ENCODE measurements at regions not wholly inside any gene's neighbourhood (a gene's known extent, or its start where the extent isn't known, plus 50 kb on each side); places are given as distances from the start of the nearest gene placed in this dataset.
"Not testable (repeated sequence)": the region's sequence is repeated elsewhere in the genome, so short reads cannot be mapped to it uniquely, and the experiment has no call there.

DNA sequence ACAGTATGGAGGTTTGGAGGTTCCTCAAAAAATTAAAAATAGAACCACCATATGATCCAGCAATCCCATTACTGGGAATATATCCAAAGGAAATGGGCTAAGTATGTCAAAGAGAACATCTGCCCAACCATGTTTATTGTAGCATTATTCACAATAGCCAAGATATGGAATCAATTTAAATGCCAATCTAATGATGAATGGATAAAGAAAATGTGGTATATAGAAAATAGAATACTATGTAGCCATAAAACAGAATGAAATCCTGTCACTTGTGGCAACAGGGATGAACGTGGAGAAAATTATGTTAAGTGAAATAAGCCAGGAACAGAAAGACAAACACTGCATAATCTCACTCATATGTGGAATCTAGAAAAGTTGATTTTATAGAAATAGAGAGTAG is 201.7 kb upstream of the AJAP1 start:
- DNase-seq (ENCODE audit: low spot score) = no peak
- in situ Hi-C loops (cut with HindIII; ENCODE audit: low sequenced_read_pairs) = no loop called here

DNA sequence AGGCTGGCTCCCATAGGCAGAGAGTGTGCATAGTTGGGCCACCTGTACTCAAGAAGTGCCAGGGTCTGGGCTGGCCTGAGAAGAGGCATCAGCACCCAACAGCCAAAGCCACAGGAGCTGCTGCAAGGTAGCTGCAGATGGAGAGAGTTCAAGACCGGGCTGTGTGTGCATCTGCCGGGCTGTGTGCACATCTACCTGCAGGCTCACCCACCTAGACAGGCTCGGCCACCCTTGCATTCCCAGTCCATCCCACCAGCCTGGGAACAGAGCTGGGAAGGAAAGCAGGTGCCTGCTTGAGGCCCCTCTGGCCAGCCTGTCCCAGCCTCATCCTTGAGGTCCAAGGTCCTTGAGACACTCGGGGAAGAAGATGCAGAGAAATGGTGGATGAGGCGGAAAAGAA is 194.4 kb upstream of the AJAP1 start:
- in situ Hi-C loops (cut with HindIII; ENCODE audit: low sequenced_read_pairs) = no loop called here
- no peak for DNase-seq (ENCODE audit: low spot score)

DNA sequence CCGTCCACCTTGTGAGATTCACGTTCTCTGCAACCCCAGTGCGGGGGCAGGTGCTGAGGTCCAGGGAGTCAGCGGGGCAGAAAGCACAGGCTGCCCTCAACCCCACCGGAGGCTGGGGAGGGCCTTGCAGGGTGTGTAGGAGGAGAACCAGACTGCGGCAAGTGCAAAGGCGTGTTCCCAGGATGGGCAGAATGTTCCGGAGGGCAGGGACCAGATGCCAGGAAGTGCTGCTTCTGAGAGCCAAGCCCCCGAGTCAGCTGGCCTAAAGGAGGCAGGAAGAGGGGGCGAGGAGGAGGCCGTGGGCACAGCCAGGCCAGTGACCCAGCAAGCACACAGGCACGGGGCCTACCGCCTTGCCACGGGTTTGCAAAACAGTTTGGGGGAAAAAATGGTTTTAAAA is 193.8 kb upstream of the AJAP1 start:
- DNase-seq (ENCODE audit: low spot score) = no peak
- in situ Hi-C loops (cut with HindIII; ENCODE audit: low sequenced_read_pairs) = no loop called here

DNA sequence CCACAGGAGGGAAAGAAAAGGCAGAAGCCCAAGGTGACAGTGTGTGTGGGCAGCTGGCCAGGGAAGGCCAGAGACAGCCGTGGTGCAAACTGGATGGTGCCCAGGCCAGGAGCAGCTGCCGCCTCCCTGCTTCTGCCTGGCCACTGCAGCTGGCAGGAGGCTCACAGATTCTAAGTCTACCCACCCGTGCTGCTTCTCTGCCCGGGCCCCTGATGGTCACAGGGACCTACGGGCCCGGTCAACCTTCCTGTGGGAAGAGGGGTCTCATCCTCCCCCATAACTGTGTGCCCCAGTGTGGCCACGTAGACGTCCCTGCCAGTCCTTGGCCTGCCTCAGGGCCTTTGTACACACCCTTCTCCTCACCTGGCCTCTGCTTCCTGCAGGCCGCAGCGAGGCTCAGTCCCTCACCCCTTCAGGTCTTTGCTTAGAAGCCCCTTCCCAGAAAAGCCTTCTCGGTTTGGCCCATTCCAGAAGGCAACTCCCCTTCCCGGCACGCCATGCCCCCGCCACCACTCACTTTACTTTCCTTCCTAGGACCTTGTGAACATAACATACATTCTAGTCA is 192.6 kb upstream of the AJAP1 start:
- in situ Hi-C loops (cut with HindIII; ENCODE audit: low sequenced_read_pairs) = no loop called here

DNA sequence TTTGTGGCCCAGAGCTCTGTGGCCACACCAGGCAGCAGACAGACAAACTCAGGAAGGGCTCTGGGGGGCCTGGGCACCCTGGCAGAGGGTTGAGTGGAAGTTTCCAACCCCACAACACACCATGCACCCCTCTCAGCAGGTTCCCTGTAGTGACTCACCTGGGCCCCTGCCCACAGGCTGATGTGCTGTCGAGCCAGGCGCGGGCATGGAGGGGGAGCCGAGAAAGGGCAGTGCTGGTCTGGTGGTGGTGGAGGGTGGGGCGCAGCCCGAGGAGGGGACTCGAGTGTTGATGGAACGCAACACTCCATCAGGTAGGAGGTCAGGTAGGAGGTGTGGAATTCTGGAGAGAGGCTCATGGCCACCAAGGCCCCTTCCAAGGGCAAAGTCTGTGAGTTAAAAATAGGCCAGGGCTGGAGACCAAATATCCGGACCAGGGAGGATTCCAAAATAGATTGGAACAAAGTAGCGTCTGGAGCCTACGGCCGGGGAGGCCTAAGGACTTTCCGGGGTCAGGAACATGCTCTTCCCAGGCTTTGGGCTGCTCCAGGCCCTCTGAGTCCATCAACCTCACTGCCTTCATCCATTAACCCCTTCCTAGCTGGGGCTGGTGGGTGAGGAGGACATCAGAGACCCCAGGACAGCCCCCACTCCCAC is 191.5 kb upstream of the AJAP1 start:
- no peak for DNase-seq (ENCODE audit: low spot score)
- in situ Hi-C loops (cut with HindIII; ENCODE audit: low sequenced_read_pairs) = no loop called here

More for the DNA sequence above, 192.6 kb upstream of the AJAP1 start:
- no peak for DNase-seq (ENCODE audit: low spot score)

DNA sequence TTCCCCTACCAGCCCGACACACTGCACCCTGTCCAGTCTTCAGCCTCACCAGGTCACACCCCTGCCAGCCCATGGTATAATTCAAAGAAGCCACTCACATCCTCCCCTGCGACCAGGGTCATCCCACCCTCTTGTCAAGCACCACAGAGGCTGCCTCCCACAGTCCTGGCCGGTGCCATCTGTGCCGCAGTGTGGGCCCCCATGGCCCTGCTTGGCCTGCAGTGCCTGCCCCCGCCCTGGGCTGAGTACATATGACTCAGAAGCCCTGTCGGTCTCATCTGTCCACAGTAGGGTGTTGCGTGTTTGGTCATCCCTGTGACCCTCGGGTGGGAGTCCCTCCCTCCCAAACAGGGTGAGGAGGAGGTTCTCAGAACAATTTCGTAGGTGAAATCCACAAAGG is 190.8 kb upstream of the AJAP1 start:
- in situ Hi-C loops (cut with HindIII; ENCODE audit: low sequenced_read_pairs) = no loop called here
- DNase-seq (ENCODE audit: low spot score) = no peak

DNA sequence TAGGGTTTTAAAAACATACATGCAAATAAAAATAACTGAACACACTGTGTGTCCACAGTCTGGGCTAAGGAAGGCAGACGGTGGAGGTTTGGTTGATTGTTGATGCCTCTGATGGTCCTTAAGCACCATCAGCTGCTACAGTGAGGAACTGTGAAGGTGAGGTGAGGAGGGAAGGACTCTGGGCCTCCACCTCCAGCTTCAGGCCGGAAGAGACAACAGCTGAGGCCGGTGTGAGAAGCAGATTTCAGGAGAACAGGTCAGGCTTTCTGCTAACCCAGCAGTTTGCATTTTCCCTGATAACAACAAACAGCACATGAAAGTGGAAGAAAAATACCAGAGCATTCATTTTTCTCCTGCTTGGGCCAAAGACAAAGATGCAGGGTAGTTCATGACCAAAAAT is 189.9 kb upstream of the AJAP1 start:
- DNase-seq (ENCODE audit: low spot score) = no peak
- in situ Hi-C loops (cut with HindIII; ENCODE audit: low sequenced_read_pairs) = no loop called here

DNA sequence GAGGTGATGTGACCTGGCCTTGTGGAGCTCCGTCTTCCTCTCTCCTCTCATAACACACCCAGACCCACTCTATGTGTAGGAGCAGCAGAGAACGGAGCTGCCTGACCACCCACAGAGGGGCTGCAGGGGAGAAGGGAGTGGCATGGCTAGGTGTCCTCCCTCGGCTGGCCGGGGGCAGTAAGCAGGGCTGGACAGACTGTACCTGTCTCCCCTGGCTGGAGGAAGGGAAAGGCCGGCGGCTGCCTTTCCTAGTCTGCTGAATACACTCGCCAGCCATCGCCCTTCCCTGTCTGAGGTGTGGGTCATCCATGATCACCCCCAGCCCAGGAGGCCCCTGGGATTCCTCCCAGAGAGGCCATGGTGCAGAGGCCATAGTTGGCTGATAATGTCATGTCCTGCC is 187.2 kb upstream of the AJAP1 start:
- in situ Hi-C loops (cut with HindIII; ENCODE audit: low sequenced_read_pairs) = no loop called here
- no peak for DNase-seq (ENCODE audit: low spot score)

DNA sequence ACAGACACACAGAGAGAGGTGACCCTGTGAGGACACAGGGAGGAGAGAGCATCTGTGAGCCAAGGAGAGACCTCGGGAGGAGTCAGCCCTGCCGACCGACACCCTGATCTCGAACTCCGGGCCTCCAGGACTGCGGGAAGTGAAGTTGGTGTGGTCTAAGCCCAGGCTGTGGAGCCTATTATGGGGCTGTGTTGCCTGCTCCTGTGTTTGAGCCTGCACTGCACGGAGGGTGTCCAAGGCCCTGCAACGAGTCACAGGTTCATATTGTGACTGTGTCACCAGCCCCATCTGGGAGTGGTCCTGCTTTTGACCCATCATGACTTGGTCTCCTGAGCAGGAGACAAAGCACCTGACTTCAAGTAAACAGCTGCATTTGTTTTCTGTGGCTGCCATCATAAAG is 186.0 kb upstream of the AJAP1 start:
- no peak for DNase-seq (ENCODE audit: low spot score)
- in situ Hi-C loops (cut with HindIII; ENCODE audit: low sequenced_read_pairs) = no loop called here

DNA sequence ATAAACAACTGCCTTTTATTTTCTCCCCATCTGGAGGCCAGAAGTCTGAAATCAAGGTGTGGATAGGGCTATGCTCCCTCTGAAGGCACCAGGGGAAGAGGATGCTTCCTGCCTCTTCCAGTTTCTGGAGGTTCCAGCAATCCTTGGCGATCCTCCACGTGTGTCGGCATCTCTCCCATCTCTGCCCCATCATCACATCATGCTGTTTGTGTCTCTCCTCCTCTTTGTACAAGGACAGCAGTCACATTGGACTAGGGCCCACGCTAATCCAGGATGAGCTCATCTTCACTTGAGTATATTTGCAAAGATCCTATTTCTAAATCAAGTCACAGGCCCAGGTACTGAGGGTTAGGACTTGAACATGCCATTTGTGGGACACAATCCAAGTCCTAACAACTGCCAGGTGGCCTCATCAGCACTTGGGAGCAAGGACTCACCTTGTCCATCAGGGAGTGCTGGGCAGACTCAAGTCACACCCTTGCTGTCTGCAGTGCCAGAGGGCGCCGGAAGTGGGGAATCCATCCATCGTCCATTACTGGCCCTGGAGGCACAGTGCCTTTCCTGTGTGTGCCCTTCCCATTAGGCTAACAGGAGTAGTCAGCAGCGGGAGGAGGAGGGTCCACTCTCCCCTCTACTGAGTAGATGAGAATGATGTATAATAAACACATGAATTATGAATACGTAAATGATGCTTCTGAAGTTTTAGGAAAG is 185.4 kb upstream of the AJAP1 start:
- in situ Hi-C loops (cut with HindIII; ENCODE audit: low sequenced_read_pairs) = no loop called here
- no peak for DNase-seq (ENCODE audit: low spot score)

DNA sequence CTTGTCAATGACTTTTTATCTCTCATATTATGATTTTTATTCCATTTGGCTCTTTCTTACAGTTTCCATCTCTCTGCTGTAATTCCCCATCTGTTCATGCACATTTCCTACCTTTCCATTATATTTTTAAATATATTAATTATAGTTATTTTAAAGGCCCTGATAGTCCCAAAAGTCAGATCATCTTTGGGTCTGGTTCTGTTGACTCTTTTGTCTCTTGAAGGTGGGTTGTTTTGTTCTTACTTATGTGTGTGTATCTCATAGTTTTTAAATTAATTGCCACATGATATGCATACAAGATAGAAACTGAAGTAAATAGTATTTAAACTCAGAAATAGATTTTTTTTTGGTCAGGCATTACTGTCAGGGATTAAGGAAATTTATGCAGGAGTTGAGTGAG is 178.0 kb upstream of the AJAP1 start:
- DNase-seq (ENCODE audit: low spot score) = no peak
- in situ Hi-C loops (cut with HindIII; ENCODE audit: low sequenced_read_pairs) = no loop called here

DNA sequence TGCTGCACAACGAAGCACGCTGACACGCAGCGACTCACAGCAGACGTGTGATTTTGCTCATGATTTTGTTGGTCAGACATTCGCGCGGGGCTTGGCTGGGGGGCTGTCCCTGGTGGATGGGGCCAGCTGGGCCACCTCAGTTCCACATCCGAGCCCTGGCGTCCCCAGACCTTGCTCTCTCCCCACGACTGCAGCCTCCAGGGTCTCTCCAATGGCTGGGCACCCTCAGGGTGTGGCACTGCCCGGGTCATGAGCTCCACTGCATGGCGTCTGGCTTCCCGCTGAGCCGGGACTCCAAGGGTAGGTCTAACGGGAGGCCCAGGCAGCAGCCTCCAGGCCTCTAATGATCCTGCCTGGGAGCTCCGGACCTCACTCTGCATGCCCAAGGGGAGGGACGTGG is 173.0 kb upstream of the AJAP1 start:
- DNase-seq (ENCODE audit: low spot score) = no peak
- in situ Hi-C loops (cut with HindIII; ENCODE audit: low sequenced_read_pairs) = no loop called here

DNA sequence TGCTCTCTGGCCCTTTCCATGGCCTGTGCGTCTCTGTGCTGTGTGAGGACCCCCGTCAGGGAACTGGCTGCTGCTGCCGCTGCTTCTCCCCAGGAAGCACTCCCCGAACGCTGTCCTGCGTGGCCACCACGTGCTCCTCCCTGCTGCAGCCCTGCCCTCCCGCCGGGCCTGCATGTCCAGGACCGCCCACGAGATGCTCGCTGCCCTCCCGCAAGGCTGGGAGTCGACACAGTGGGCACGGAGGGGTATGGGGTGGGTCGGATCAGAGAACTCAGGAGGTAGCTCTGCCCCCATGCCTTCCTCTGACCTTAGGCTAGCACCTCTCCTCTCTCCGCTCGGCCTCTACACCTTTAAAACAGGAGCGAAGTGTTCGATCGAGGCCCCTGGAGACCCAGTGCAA is 171.9 kb upstream of the AJAP1 start:
- DNase-seq (ENCODE audit: low spot score) = no peak
- in situ Hi-C loops (cut with HindIII; ENCODE audit: low sequenced_read_pairs) = no loop called here

DNA sequence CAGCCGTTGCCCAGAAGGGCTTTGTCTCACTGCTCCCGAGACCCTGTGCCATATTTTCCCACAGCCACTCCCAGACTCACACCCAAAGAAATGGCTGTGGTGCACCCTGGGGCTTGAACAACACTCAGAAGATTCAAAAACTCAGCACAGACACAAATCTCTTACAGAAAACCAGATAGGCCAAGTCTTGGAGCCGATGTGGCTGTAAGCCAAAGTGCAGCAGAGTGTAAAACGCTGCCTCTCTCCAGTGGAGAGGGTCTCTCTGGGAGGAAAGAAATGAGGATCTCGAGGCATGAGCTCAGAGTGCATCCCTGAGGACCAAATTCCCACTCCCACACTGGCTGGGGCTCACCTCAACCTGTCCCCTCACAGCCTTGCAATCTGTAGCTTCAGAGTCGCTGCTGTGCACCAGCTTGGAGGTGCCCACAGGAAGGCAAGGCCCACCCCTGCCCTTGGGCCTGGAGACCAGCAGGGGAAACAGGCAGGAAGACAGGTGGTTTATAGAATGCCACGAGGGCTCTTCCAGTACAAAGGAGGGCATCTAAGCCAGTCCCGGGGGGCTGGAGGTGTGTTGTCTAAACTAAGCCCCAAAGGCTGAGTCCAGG is 171.3 kb upstream of the AJAP1 start:
- in situ Hi-C loops (cut with HindIII; ENCODE audit: low sequenced_read_pairs) = no loop called here
- no peak for DNase-seq (ENCODE audit: low spot score)

DNA sequence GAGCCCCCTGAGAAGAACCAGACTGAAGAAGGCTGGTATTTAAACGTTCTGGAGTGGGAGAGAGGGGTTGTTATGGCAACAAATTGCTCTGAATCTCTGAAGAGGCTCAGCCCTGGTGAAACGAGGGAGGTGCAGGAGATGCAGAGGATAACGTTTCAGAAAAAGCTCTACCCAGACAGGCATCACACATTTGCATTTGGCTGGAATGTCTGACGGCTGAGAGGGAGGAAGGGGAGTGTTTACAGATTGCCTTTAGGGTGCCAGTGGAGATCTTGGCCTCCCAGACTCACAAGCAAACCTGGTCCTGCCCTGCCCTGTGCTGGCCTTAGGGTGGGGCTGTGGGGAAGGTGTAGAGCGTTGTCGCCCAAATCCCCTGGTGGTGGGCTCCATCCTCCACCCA is 169.0 kb upstream of the AJAP1 start:
- in situ Hi-C loops (cut with HindIII; ENCODE audit: low sequenced_read_pairs) = no loop called here
- DNase-seq (ENCODE audit: low spot score) = no peak

DNA sequence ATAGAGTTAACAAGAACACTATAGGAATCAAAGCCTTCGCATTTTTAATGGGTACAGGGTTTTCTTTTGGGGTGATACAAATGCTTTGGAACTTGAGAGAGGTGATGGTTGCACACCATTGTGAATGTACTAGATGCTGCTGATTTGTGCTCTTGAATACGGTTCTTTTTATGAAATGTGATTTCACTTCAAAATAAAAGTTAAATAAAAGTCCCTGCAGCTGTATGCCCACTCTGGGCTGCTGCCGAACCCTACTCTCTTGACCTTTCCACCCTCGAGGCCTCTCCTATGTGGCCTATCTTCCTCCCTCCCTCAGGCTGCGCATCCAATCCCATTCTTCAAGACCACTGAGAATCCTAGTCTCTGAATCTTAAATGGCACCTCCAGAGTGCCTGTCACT is 168.5 kb upstream of the AJAP1 start:
- in situ Hi-C loops (cut with HindIII; ENCODE audit: low sequenced_read_pairs) = no loop called here
- DNase-seq (ENCODE audit: low spot score) = no peak

DNA sequence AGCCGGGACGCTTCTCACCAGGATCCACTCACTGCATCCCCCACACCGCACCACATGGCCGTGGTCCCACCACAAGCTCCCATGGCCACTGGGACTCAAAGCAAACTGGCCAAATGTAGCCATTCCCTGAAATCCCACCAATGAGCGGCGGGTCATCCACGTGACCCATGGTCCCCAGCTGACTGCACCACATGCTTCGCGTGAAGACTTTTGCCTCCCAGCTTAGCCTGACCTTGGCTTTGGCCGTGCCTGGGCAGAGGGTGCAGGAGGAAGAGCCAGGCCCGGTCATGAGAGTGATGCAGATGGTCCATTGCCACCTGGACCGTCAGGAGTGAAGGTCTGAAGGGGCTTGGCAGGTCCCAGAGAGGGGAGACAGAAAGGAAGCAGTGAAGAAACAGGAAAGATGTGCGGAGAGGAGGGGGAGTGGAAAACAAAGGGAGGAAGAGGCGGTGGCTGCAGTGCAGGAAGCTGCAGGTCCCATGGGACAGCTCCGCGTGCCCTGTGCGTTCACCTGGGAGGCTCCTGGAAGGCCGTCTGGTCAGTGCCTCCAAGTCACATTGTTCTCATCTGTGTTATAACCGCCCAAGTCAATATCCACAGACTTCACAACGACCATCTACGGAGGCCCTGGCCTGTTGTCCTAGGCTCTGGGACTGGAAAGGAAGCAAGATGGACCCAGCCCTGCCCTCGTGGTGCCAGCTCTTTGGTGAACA is 167.8 kb upstream of the AJAP1 start:
- no peak for DNase-seq (ENCODE audit: low spot score)
- in situ Hi-C loops (cut with HindIII; ENCODE audit: low sequenced_read_pairs) = no loop called here

DNA sequence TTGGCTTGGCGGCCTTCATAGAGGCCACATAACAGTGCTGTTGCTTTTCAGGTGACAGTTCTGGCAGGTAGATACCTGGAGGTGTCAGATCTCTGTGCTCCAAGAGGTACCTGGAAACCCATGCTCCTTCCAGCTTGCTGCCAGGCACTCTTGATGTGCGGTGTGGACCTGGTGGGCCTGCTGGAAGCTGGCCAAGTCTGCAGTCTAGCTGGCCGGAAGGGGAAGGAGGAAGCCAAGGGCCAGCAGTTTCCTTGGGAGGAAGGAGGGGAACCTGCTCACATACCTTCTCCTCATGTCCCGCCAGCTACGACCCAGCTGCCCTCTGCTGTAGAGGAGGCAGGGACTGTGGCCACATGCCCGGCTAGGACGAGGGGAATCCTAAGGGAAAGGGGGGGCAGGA is 166.4 kb upstream of the AJAP1 start:
- in situ Hi-C loops (cut with HindIII; ENCODE audit: low sequenced_read_pairs) = no loop called here
- no peak for DNase-seq (ENCODE audit: low spot score)

DNA sequence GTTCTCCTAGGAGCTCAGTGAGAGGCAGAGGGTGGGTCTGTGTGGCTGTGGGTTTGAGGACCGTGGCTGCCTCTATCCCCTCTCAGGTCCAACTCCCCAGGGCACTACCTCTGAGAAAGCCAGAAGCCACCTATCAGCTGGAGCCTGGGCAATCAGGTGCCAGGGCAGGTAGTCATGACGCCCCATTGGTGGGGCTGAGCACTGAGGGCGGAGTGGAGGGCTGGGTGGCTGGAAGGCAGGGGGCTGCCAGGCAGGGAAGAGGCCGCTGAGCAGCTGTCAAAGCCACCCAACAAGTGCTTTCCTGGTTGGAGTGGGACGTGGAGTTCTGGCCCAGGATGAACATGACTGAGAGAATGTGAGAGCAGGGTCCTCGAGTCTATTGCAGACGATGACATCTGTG is 164.9 kb upstream of the AJAP1 start:
- in situ Hi-C loops (cut with HindIII; ENCODE audit: low sequenced_read_pairs) = no loop called here
- no peak for DNase-seq (ENCODE audit: low spot score)

DNA sequence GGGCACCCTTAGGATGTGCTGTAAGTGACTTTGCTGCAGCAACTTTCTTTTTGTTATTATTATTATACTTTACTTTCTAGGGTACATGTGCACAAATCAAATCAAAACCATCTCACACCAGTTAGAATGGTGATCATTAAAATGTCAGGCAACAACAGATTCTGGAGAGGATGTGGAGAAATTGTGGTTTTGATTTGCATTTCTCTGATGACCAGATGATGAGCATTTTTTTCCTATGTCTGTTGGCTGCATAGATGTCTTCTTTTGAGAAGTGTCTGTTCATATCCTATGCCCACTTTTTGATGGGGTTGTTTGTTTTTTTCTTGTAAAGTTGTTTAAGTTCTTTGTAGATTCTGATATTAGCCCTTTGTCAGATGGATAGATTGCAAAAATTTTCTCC is 164.4 kb upstream of the AJAP1 start:
- DNase-seq (ENCODE audit: low spot score); in situ Hi-C loops (cut with HindIII; ENCODE audit: low sequenced_read_pairs): not testable (repeated sequence)

All from G401 (cell line).